Ovary (tissue), 7 donors: ENCODE measurements at regions not wholly inside any gene's neighbourhood (a gene's known extent, or its start where the extent isn't known, plus 50 kb on each side); places are given as distances from the start of the nearest gene placed in this dataset.

Experiments
- DNase-seq, 5 donors: peaks; one replicate each; pipeline ENCODE4 v3.0.0-alpha.2; 2019 to 2020
- H3K27ac ChIP-seq, 2 donors: fragments of 200-600 bp; one replicate each; pipeline versions ENCODE4 v1.5.1 to v1.8.0; 2019 to 2022
- H3K27me3 ChIP-seq: fragments of 200-600 bp; one replicate; pipeline ENCODE4 v1.8.0; 2022
- H3K36me3 ChIP-seq: fragments of 200-600 bp; sonication (generic); one replicate; pipeline ENCODE4 v1.5.1; 2019
- H3K4me1 ChIP-seq: one replicate; pipeline ENCODE4 v1.8.1; 2013; ENCODE audit warnings: mild to moderate bottlenecking, moderate library complexity; ENCODE audit not compliant: insufficient read depth
- H3K4me3 ChIP-seq: fragments of 200-600 bp; sonication (generic); one replicate; pipeline ENCODE4 v1.5.1; 2017
- H3K9me3 ChIP-seq, 2 donors: fragments of 200-600 bp in 1 of 2; sonication (generic) in 1 of 2; one replicate each; pipeline versions ENCODE4 v1.5.1 to v1.8.1; 2013 to 2019; ENCODE audit warnings: mild to moderate bottlenecking in 1 of 2, moderate library complexity in 1 of 2
- CTCF ChIP-seq, 3 donors: fragments of 450-650 bp in 2 of 3; fragments of 200-600 bp in 1 of 3; IDR thresholded peaks; one replicate each; pipeline versions ENCODE4 v1.5.1 to v1.8.0; 2016 to 2022; ENCODE audit warnings: antibody characterized with exemption in 3 of 3, mild to moderate bottlenecking in 1 of 3
- EP300 ChIP-seq: sonication (generic); formaldehyde crosslinking; IDR thresholded peaks from one replicate; pipeline ENCODE4 v1.6.1; 2017; ENCODE audit warnings: antibody characterized with exemption
- POLR2A ChIP-seq: fragments of 450-650 bp; IDR thresholded peaks from one replicate; pipeline ENCODE4 v1.6.1; 2017; ENCODE audit warnings: antibody characterized with exemption, mild to moderate bottlenecking, moderate library complexity
- whole genome bisulfite sequencing, 3 donors: extraction: QIAGEN DNeasy Blood & Tissue Kit in 1 of 3; methylation state at CpG; one replicate each; pipeline versions ENCODE4 v1.1.5 to v1.1.7; 2013 to 2017; 5-methylcytosine and 5-hydroxymethylcytosine counted together
- intact Hi-C, 4 donors: fragments of 100-400 bp; cut with DNase I; formaldehyde crosslinking; loops; one replicate each; pipeline versions ENCODE4 v1.11.0 to v1.15.1; 2022 to 2023
- donor health status: DM: no; HTN: no; CAD: no; lungs with moderate emphysema.
- donor health status: DM: no; HTN: no; CAD: no.
- donor health status: Bipolar disorder and iron deficiency.
- donor health status: DM: no; HTN: no; CAD: no.
- donor health status: DM: yes; HTN: yes; CAD: no.

GRCh38 chr1:101302831-101303511, 66.2 kb downstream of the S1PR1 start:
- intact Hi-C loops, result no loop called here
- Histone ChIP-seq H3K4me1 (no peaks in the 10 kb centered on the region), H3K27ac (no peak overlapping the region), H3K36me3 (no peaks in the 10 kb centered on the region), H3K27me3 (no peaks in the 10 kb centered on the region), H3K4me3 (no peak overlapping the region), H3K9me3 (no peaks in the 10 kb centered on the region)
- no peak for DNase-seq
- 53 to 74% (median 57%) methylated on average over 3 of the region's 3 CpGs for WGBS, 3 donors
- TF ChIP-seq POLR2A (no peak), EP300 (no peak), CTCF (IDR thresholded peaks at IDR 0.05) (no peak)

GRCh38 chr1:101307985-101308689, 71.3 kb downstream of the S1PR1 start:
- H3K27me3 ChIP-seq, result no peaks in the 10 kb centered on the region

GRCh38 chr1:101308935-101309333, 72.1 kb downstream of the S1PR1 start:
- H3K9me3 ChIP-seq, result no peaks in the 10 kb centered on the region
- TF ChIP-seq EP300 (no peak), CTCF (IDR thresholded peaks at IDR 0.05) (no peak), POLR2A (no peak)

More at GRCh38 chr1:101307985-101308689, 71.3 kb downstream of the S1PR1 start:
- Histone ChIP-seq H3K27ac (no peak overlapping the region), H3K4me1 (no peaks in the 10 kb centered on the region), H3K4me3 (no peak overlapping the region), H3K36me3 (no peaks in the 10 kb centered on the region), H3K9me3 (no peaks in the 10 kb centered on the region)
- intact Hi-C loops, result loop anchor here in 1 of 4 donors (1.0 kb wide), 1 partner anchor 49 kb away; no protein-coding TSS in a partner anchor
- no peak for DNase-seq
- TF ChIP-seq CTCF (IDR thresholded peaks at IDR 0.05) (no peak), POLR2A (no peak), EP300 (no peak)
- WGBS, 3 donors, result 71 to 81% (median 80%) methylated on average over 7 of the region's 7 CpGs

GRCh38 chr1:101309334-101310311, 72.8 kb downstream of the S1PR1 start:
- WGBS, 3 donors, result 6 to 7% (median 6%) methylated on average over 37 of the region's 37 CpGs

More at GRCh38 chr1:101308935-101309333, 72.1 kb downstream of the S1PR1 start:
- WGBS, 3 donors, result 18 to 20% (median 19%) methylated on average over 8 of the region's 8 CpGs
- H3K4me3 ChIP-seq, result no peak overlapping the region
- H3K27me3 ChIP-seq, result no peaks in the 10 kb centered on the region
- no peak for DNase-seq
- intact Hi-C loops, result loop anchor here in 1 of 4 donors (1.0 kb wide), 1 partner anchor 48 kb away; no protein-coding TSS in a partner anchor
- no peaks in the 10 kb centered on the region for H3K4me1 ChIP-seq
- no peaks in the 10 kb centered on the region for H3K36me3 ChIP-seq
- no peak overlapping the region for H3K27ac ChIP-seq

More at GRCh38 chr1:101309334-101310311, 72.8 kb downstream of the S1PR1 start:
- peak overlapping the region; percentile 27 for H3K4me3 ChIP-seq
- no peaks in the 10 kb centered on the region for H3K27me3 ChIP-seq
- no peaks in the 10 kb centered on the region for H3K4me1 ChIP-seq
- peak in 2 of 3 donors; percentile 19 to 69 for TF ChIP-seq CTCF (IDR thresholded peaks at IDR 0.05)
- no peak for TF ChIP-seq EP300
- DNase-seq, result peak; percentile 33 to 56 (median 48)
- no peaks in the 10 kb centered on the region for H3K9me3 ChIP-seq
- intact Hi-C loops, result loop anchor here in 1 of 4 donors (5.0 kb wide), 1 partner anchor 53 kb away; no protein-coding TSS in a partner anchor
- H3K36me3 ChIP-seq, result no peaks in the 10 kb centered on the region
- no peak overlapping the region for H3K27ac ChIP-seq
